GM12864 (cell line): ENCODE measurements at regions not wholly inside any gene's neighbourhood (a gene's known extent, or its start where the extent isn't known, plus 50 kb on each side); places are given as distances from the start of the nearest gene placed in this dataset.

ENCODE experiments used
- DNase-seq: peaks from one replicate; pipeline ENCODE4 v3.0.0-alpha.2; 2011; ENCODE audit warnings: low read depth
- H3K4me3 ChIP-seq: 2 replicates; pipeline ENCODE4 v1.5.1; 2011; ENCODE audit warnings: mild to moderate bottlenecking, low read depth, low read length, control low read depth
- TF ChIP-seq, protein P1 (sequence below): IDR thresholded peaks from 2 replicates; pipeline ENCODE4 v1.5.1; 2011; ENCODE audit warnings: low read depth, mild to moderate bottlenecking, moderate library complexity, low read length, control low read depth, inconsistent platforms; ENCODE audit errors: missing control alignments

DNA sequence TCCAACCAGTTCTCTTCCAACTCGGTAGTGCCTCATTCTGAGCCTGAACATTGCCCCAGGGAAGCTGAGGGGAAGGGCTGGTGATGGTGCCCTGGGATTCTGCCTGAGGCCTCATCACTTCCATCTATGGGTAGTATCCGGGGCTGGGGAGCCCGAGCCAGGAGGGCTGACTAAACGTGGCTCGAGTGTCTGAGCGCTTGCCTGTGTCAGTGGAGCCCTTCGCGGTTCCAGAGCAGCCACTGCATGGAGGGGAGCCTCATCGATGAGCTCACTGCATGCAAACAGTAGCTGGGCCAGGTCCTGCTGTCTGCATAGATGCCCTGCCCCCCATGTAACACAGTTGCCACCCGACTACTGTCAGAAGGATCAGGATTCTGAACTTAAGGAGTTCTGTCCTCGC is 129.3 kb downstream of the GLI2 start:
- TF ChIP-seq, protein P1, sequence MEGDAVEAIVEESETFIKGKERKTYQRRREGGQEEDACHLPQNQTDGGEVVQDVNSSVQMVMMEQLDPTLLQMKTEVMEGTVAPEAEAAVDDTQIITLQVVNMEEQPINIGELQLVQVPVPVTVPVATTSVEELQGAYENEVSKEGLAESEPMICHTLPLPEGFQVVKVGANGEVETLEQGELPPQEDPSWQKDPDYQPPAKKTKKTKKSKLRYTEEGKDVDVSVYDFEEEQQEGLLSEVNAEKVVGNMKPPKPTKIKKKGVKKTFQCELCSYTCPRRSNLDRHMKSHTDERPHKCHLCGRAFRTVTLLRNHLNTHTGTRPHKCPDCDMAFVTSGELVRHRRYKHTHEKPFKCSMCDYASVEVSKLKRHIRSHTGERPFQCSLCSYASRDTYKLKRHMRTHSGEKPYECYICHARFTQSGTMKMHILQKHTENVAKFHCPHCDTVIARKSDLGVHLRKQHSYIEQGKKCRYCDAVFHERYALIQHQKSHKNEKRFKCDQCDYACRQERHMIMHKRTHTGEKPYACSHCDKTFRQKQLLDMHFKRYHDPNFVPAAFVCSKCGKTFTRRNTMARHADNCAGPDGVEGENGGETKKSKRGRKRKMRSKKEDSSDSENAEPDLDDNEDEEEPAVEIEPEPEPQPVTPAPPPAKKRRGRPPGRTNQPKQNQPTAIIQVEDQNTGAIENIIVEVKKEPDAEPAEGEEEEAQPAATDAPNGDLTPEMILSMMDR: no peak
- no peak for DNase-seq
- no peak overlapping the region for H3K4me3 ChIP-seq

DNA sequence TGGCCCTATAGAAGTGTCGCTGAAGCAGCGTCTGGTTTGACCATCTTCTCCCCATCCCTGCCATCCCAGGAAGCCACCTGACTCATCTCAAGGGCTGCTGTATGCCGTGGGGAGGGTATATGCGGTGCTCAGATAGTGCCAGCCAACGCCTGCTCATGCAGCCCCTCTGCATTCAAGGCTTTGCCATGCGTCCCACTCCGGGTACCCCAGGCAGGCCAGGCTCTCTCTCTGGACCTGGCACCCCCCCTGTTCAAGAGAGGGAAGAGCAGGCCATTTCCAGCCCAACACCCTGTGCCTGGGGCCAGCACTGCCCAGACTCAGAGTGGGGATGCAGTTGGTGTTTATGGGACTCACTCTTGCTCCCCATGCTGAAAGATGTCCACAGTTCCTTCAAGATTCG is 130.0 kb downstream of the GLI2 start:
- DNase-seq: no peak
- H3K4me3 ChIP-seq: no peak overlapping the region
- TF ChIP-seq, protein P1: no peak

DNA sequence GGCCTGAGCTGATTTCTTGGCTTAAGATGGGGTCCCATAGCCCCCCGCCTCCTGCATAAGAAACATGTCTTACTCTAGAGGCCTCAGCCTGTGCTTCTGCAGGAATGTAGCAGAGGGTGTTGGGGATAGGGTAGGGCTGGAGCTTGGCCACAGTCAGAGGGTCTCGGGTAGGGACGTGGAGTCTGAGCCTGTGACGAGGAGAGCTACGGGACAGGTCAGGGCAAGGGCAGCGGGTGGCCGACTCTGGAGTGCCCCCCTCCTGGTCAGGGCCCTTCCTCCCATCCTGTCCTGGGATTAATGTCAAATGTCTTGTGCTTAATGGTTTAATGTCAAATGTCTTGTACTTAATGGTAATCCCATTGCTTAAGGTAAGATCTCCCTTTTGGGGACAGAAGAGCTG is 130.4 kb downstream of the GLI2 start:
- TF ChIP-seq, protein P1: no peak
- no peak for DNase-seq

DNA sequence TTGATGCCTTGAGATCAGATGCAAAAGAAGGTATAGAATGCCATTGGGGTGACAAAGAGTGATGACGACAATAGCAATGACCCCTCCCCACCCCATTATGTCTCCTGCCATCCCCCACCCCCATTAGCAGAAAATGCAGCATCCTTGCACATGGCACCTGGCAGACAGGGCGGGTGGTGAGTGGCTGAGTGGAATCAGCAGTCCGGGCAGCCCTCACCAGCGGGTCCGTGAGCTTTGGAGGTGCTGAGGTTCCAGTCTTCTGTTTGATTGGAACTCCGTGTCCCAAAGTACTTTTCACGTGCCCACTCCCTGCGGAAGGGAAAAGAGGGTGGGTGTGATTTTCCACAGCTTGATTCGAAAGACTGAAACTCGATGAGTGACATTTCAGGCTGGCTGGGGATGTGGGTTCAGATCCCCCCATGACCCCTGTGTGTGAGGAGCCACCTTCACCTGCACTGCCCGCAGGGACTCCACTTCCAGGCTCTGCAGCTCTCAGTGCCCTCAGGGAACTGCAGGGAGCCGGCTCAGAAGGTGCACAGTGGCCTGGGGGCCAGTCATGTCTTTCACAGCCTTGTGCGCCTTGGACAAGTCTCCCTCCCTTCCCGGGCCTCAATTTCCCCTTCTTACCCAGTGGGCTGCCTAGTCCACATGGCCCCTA is 130.9 kb downstream of the GLI2 start:
- no peak for DNase-seq
- TF ChIP-seq, protein P1: no peak
- no peak overlapping the region for H3K4me3 ChIP-seq

More for the DNA sequence above, 130.4 kb downstream of the GLI2 start:
- no peak overlapping the region for H3K4me3 ChIP-seq

DNA sequence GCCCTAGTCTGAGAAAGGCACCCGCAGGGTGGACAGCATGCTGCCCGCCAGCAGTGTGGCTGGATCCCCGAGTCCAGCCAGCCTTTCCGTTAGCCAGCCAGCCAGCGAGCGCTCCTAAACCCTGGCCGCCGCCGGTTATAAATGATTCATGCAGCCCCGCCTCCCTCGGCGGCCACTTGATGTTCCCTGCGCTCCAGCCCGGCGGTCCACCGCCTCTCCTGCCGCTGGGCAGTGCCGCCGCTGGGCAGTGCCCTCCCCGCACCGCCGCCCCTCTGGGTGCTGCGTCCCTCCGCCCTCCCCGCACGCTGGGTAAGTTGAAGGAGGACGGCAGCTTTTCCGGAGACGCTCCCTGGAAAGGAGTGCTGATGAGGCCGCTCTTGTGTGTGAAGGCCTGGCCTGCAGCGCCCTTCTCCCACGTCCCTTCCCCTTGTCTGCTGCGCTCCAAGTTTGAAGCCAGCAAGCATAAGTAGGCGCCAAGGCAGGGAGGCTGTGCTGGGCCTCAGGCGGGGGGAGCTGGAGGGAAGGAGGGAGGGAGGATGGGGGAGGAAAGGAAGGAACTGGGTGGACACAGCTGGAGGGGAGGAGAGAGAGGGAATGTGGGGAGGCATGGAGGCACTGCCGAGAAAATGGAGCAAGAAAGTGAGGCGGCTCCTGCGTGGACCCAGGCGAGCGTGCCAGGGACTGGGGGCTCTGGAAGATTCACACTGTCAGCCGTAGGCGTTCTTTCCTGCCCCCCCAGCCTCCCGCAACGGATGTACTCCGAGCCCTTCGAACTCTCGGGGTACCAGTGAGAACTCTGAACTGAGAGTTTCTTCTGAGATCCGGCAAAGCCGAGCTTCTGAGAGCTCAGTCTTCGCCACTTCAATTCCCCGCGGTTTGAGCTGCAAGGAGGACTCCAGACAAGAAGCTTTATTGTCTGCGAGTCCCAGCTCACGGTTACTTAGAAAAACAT is 131.9 kb downstream of the GLI2 start:
- no peak for DNase-seq
- TF ChIP-seq, protein P1: no peak
- H3K4me3 ChIP-seq: no peak overlapping the region

DNA sequence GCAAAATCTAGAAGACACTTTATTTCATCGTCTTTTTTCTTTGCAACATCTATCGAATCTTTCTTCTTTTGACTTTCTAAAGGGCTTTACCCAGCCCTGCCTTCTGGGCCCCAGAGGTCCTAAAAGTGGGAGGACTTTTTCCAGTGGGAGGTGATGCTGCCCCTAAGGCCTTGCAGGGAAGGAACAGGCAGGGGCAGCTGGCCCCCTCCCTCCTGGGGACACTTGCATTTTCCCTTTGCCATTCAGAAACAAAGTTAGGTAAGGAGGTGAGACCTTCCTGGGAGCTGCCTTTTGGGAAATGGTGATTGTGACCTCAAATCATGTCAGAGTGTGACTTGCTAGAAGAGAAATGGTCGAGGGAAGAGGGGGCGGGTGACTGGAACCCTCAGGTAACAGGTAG is 132.7 kb downstream of the GLI2 start:
- H3K4me3 ChIP-seq: no peak overlapping the region
- DNase-seq: no peak
- TF ChIP-seq, protein P1: no peak
